ENCODE measurements at regions not wholly inside any gene's neighbourhood (a gene's known extent, or its start where the extent isn't known, plus 50 kb on each side); places are given as distances from the start of the nearest gene placed in this dataset.

GRCh38 chr3:59423707-59424106, 373.9 kb upstream of the CFAP20DC start:
- no peaks in the 10 kb centered on the region for H3K36me3 ChIP-seq (ENCODE audit: insufficient read depth, low read length)
- H3K9me3 Mint-ChIP-seq (ENCODE audit: unreplicated experiment), result peaks cover 2% of the 10 kb centered on the region
- DNase-seq (ENCODE audit: low read depth), result no peak
- peaks cover 35% of the 10 kb centered on the region for H3K4me1 ChIP-seq (ENCODE audit: insufficient read depth, low read length)
- peaks cover 3% of the 10 kb centered on the region for H3K27me3 Mint-ChIP-seq (ENCODE audit: low read depth, unreplicated experiment)
- no peak overlapping the region for H3K4me3 Mint-ChIP-seq (ENCODE audit: unreplicated experiment)
- no peak overlapping the region for H2AFZ ChIP-seq (ENCODE audit: low read depth, low read length)
- TF ChIP-seq EZH2 (IDR thresholded peaks at IDR 0.05; ENCODE audit: insufficient read depth, low read length) (no peak), CTCF (IDR thresholded peaks at IDR 0.05; ENCODE audit: insufficient read depth, low read depth, low read length) (no peak)
- no peaks in the 10 kb centered on the region for H4K20me1 ChIP-seq (ENCODE audit: insufficient read depth, low read length)
- no peak overlapping the region for H3K27ac ChIP-seq (ENCODE audit: low read depth, low read length)
- H3K4me2 ChIP-seq (ENCODE audit: low read length), result no peak overlapping the region
- no peak for FAIRE-seq
- no peaks in the 10 kb centered on the region for H3K79me2 ChIP-seq (ENCODE audit: insufficient read depth, low read length)
- no peak overlapping the region for H3K27ac Mint-ChIP-seq (ENCODE audit: unreplicated experiment)
- peaks cover 28% of the 10 kb centered on the region for H3K4me1 Mint-ChIP-seq (ENCODE audit: low read depth, unreplicated experiment)
- H3K9me3 ChIP-seq (ENCODE audit: insufficient read depth, low read depth, low read length), result no peaks in the 10 kb centered on the region
- H3K36me3 Mint-ChIP-seq (ENCODE audit: low read depth, unreplicated experiment), result no peaks in the 10 kb centered on the region
- no peak overlapping the region for H3K4me3 ChIP-seq (ENCODE audit: insufficient read depth, low read depth, low read length)
- no peak overlapping the region for H3K9ac ChIP-seq (ENCODE audit: low read length)
- no peaks in the 10 kb centered on the region for H3K27me3 ChIP-seq (ENCODE audit: insufficient read depth, low read length)

- Histone ChIP-seq H3K79me2 (ENCODE audit: insufficient read depth, low read length) (no peaks in the 10 kb centered on the region), H4K20me1 (ENCODE audit: insufficient read depth, low read length) (no peaks in the 10 kb centered on the region), H3K4me1 (ENCODE audit: insufficient read depth, low read length) (peaks cover 30% of the 10 kb centered on the region), H3K27me3 (ENCODE audit: insufficient read depth, low read length) (no peaks in the 10 kb centered on the region), H3K27ac (ENCODE audit: low read depth, low read length) (no peak overlapping the region), H3K4me3 (ENCODE audit: insufficient read depth, low read depth, low read length) (no peak overlapping the region), H3K9me3 (ENCODE audit: insufficient read depth, low read depth, low read length) (no peaks in the 10 kb centered on the region), H3K4me2 (ENCODE audit: low read length) (no peak overlapping the region), H3K36me3 (ENCODE audit: insufficient read depth, low read length) (no peaks in the 10 kb centered on the region), H2AFZ (ENCODE audit: low read depth, low read length) (no peak overlapping the region), H3K9ac (ENCODE audit: low read length) (no peak overlapping the region)
- no peak overlapping the region for H3K4me3 Mint-ChIP-seq (ENCODE audit: unreplicated experiment)
- H3K4me1 Mint-ChIP-seq (ENCODE audit: low read depth, unreplicated experiment), result peaks cover 26% of the 10 kb centered on the region
- FAIRE-seq (peak; percentile 17), DNase-seq (ENCODE audit: low read depth) (peak; percentile 90)
- no peaks in the 10 kb centered on the region for H3K36me3 Mint-ChIP-seq (ENCODE audit: low read depth, unreplicated experiment)
- H3K27me3 Mint-ChIP-seq (ENCODE audit: low read depth, unreplicated experiment), result no peaks in the 10 kb centered on the region
- H3K9me3 Mint-ChIP-seq (ENCODE audit: unreplicated experiment), result peaks cover 2% of the 10 kb centered on the region
- no peak overlapping the region for H3K27ac Mint-ChIP-seq (ENCODE audit: unreplicated experiment)
- TF ChIP-seq EZH2 (IDR thresholded peaks at IDR 0.05; ENCODE audit: insufficient read depth, low read length) (no peak), CTCF (IDR thresholded peaks at IDR 0.05; ENCODE audit: insufficient read depth, low read depth, low read length) (no peak)
Observed at GRCh38 chr3:59422312-59422711, 372.5 kb upstream of the CFAP20DC start.

GRCh38 chr3:59418836-59419235, 369.0 kb upstream of the CFAP20DC start:
- H4K20me1 ChIP-seq (ENCODE audit: insufficient read depth, low read length), result no peaks in the 10 kb centered on the region
- no peaks in the 10 kb centered on the region for H3K9me3 ChIP-seq (ENCODE audit: insufficient read depth, low read depth, low read length)
- no peak overlapping the region for H3K27ac ChIP-seq (ENCODE audit: low read depth, low read length)
- no peaks in the 10 kb centered on the region for H3K79me2 ChIP-seq (ENCODE audit: insufficient read depth, low read length)
- no peak overlapping the region for H3K4me3 ChIP-seq (ENCODE audit: insufficient read depth, low read depth, low read length)
- no peaks in the 10 kb centered on the region for H3K27me3 Mint-ChIP-seq (ENCODE audit: low read depth, unreplicated experiment)
- H3K4me3 Mint-ChIP-seq (ENCODE audit: unreplicated experiment), result no peak overlapping the region
- no peak overlapping the region for H3K4me2 ChIP-seq (ENCODE audit: low read length)
- H3K27me3 ChIP-seq (ENCODE audit: insufficient read depth, low read length), result no peaks in the 10 kb centered on the region
- H3K9me3 Mint-ChIP-seq (ENCODE audit: unreplicated experiment), result no peaks in the 10 kb centered on the region
- H2AFZ ChIP-seq (ENCODE audit: low read depth, low read length), result no peak overlapping the region
- TF ChIP-seq EZH2 (IDR thresholded peaks at IDR 0.05; ENCODE audit: insufficient read depth, low read length) (no peak), CTCF (IDR thresholded peaks at IDR 0.05; ENCODE audit: insufficient read depth, low read depth, low read length) (no peak)
- H3K9ac ChIP-seq (ENCODE audit: low read length), result no peak overlapping the region
- FAIRE-seq (no peak), DNase-seq (ENCODE audit: low read depth) (no peak)
- H3K27ac Mint-ChIP-seq (ENCODE audit: unreplicated experiment), result no peak overlapping the region
- H3K4me1 ChIP-seq (ENCODE audit: insufficient read depth, low read length), result no peaks in the 10 kb centered on the region
- H3K4me1 Mint-ChIP-seq (ENCODE audit: low read depth, unreplicated experiment), result no peaks in the 10 kb centered on the region
- H3K36me3 Mint-ChIP-seq (ENCODE audit: low read depth, unreplicated experiment), result no peaks in the 10 kb centered on the region
- H3K36me3 ChIP-seq (ENCODE audit: insufficient read depth, low read length), result no peaks in the 10 kb centered on the region
